Effector memory CD4-positive, alpha-beta T cell (primary cell): ENCODE measurements at regions not wholly inside any gene's neighbourhood (a gene's known extent, or its start where the extent isn't known, plus 50 kb on each side); places are given as distances from the start of the nearest gene placed in this dataset.

Experiments used
- DNase-seq, 3 donors: peaks; one replicate each; pipeline ENCODE4 v3.0.0-alpha.2; 2020
- H3K27ac ChIP-seq: 2 replicates; pipeline ENCODE4 v1.7.0; 2013; ENCODE audit warnings: mild to moderate bottlenecking, low read length, moderate library complexity; ENCODE audit not compliant: insufficient read depth, poor library complexity, severe bottlenecking
- H3K27me3 ChIP-seq: replicated peaks from 2 replicates; pipeline ENCODE4 v1.7.0; 2013; ENCODE audit warnings: mild to moderate bottlenecking, low read length; ENCODE audit not compliant: insufficient read depth, control insufficient read depth, poor library complexity, severe bottlenecking
- H3K36me3 ChIP-seq: 2 replicates; pipeline ENCODE4 v1.7.0; 2013; ENCODE audit warnings: mild to moderate bottlenecking, low read length, moderate library complexity; ENCODE audit not compliant: control insufficient read depth, insufficient read depth
- H3K4me1 ChIP-seq: 2 replicates; pipeline ENCODE4 v1.7.0; 2013; ENCODE audit warnings: low read length, mild to moderate bottlenecking; ENCODE audit not compliant: control insufficient read depth, insufficient read depth, poor library complexity, severe bottlenecking
- H3K4me3 ChIP-seq: 2 replicates; pipeline ENCODE4 v1.7.0; 2013; ENCODE audit warnings: low read length, low read depth, mild to moderate bottlenecking; ENCODE audit not compliant: insufficient read depth, poor library complexity, severe bottlenecking
- H3K9me3 ChIP-seq: 2 replicates; pipeline ENCODE4 v1.7.0; 2013; ENCODE audit warnings: mild to moderate bottlenecking, low read length, moderate library complexity; ENCODE audit not compliant: control insufficient read depth

DNA sequence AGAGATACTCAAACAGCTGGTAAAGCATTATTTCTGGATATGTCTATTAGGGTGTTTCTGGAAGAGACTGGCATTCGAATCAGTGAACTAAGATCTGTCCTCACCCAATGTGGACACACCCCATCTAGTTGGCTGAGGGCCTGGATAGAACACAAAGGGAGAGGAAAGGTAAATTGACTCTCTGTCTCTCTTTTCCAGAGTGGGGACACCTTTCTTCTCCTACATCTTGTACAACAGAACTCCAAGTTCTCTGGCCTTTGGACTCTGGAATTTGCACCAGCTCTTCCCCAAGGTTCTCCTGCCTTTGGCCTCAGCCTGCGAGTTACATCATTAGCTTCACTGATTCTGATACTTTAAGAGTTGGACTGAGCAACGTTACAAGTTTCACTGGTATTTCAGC is 1253.9 kb downstream of the SLC16A7 start:
- H3K9me3 ChIP-seq: no peaks in the 10 kb centered on the region

GRCh38 chr12:60853407-60853806 is 1257.6 kb downstream of the SLC16A7 start:
- no peaks in the 10 kb centered on the region for H3K27me3 ChIP-seq
- H3K9me3 ChIP-seq: no peaks in the 10 kb centered on the region
- H3K36me3 ChIP-seq: no peaks in the 10 kb centered on the region
- no peaks in the 10 kb centered on the region for H3K4me1 ChIP-seq
- H3K27ac ChIP-seq: no peak overlapping the region
- DNase-seq: no peak
- no peak overlapping the region for H3K4me3 ChIP-seq

More for the DNA sequence above, 1253.9 kb downstream of the SLC16A7 start:
- DNase-seq: no peak
- H3K4me3 ChIP-seq: no peak overlapping the region
- no peaks in the 10 kb centered on the region for H3K4me1 ChIP-seq
- H3K27ac ChIP-seq: no peak overlapping the region
- no peaks in the 10 kb centered on the region for H3K36me3 ChIP-seq
- H3K27me3 ChIP-seq: no peaks in the 10 kb centered on the region

DNA sequence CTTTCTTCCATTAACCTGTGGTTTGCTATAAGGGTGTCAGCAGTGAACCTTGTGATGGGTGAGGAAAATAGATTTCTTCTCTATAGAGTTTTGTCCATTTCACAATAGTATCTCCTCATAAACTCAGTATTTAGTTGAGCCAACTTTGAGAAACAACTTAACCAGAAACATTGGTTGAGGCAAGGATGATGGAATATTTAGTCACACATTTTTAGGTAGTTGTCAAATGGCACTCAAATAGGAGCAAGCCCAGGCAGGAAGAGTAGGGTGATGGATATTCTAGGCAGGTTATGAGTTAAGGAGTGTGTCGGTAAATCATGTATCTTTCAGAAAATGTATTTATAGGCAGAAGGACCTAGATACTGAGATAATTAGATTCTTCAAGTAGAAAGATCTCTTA is 1267.6 kb downstream of the SLC16A7 start:
- Histone ChIP-seq H3K9me3 (no peaks in the 10 kb centered on the region), H3K4me3 (no peak overlapping the region), H3K27ac (no peak overlapping the region), H3K36me3 (no peaks in the 10 kb centered on the region), H3K27me3 (no peaks in the 10 kb centered on the region), H3K4me1 (no peaks in the 10 kb centered on the region)
- DNase-seq: no peak

GRCh38 chr12:60872219-60872618 is 1276.4 kb downstream of the SLC16A7 start:
- no peaks in the 10 kb centered on the region for H3K9me3 ChIP-seq
- H3K36me3 ChIP-seq: no peaks in the 10 kb centered on the region
- H3K4me1 ChIP-seq: no peaks in the 10 kb centered on the region
- H3K27ac ChIP-seq: no peak overlapping the region
- no peaks in the 10 kb centered on the region for H3K27me3 ChIP-seq
- DNase-seq: no peak
- H3K4me3 ChIP-seq: no peak overlapping the region

DNA sequence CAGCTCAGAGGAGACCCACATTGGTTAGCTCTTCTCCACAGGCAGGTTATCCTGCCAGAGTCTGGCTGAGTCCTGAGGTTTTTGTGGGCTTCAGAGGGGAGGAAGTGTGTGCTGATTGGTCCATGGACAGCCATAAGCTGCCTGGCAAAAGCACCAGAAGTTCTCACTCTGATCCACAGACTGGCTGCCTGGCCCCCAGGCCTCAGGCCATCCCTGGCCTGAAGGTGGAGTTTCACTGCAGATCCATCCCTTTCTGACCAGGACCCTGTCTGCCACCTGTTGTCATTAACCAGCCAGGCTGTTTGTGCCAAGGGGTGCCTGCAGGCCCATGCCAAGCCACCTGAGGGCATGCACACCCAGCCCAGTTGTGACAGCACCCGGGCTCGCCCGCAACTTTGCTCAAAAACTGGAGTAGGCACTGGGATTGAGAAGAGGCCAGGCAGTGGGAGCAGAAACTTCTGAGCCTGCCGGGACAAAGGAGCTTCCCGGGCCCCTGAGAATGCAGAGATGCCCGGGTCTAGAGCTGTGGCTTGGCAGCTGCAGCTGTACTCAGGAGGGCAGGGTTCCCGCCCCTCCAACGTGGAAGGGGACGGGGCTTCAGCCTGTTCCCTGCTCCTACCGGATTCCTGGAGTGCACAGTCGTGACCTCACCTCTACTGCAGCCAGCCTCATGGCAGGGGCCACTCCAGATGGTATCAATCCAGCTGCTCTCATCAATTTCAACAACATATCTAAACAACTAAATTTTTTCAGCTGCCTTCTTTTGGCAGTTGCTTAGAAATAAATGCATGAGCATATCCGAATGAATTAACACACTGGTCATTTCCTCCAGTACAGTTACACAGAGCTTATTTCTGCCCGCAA is 1277.3 kb downstream of the SLC16A7 start:
- Histone ChIP-seq H3K27me3 (no peaks in the 10 kb centered on the region), H3K4me1 (no peaks in the 10 kb centered on the region), H3K4me3 (no peak overlapping the region), H3K27ac (no peak overlapping the region), H3K36me3 (no peaks in the 10 kb centered on the region), H3K9me3 (no peaks in the 10 kb centered on the region)
- DNase-seq: no peak

DNA sequence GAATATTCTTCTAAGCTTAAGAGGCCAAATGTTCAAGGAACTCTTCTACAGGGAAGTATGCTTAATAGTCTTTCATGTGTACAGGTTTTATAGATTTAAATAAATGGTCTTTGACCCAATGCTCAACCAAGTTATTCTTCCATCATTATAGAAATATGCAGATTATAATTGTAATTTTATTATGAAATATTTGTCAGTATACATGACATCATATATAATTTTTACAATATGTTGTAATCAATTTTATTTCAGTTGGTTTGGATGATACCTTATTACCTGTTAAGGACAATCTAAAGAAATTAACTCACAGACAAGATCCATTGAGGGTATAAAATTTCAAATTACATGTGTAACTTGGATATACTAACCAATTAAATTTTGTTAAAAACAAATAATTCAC is 1278.3 kb downstream of the SLC16A7 start:
- no peaks in the 10 kb centered on the region for H3K4me1 ChIP-seq
- H3K36me3 ChIP-seq: no peaks in the 10 kb centered on the region
- no peaks in the 10 kb centered on the region for H3K9me3 ChIP-seq
- H3K27ac ChIP-seq: no peak overlapping the region
- no peak overlapping the region for H3K4me3 ChIP-seq
- H3K27me3 ChIP-seq: no peaks in the 10 kb centered on the region
- DNase-seq: no peak

- Histone ChIP-seq H3K36me3 (no peaks in the 10 kb centered on the region), H3K4me1 (no peaks in the 10 kb centered on the region), H3K9me3 (no peaks in the 10 kb centered on the region), H3K27ac (no peak overlapping the region), H3K4me3 (no peak overlapping the region), H3K27me3 (no peaks in the 10 kb centered on the region)
- no peak for DNase-seq
These were observed 1325.1 kb downstream of the SLC16A7 start for GRCh38 chr12:60920841-60921495.

DNA sequence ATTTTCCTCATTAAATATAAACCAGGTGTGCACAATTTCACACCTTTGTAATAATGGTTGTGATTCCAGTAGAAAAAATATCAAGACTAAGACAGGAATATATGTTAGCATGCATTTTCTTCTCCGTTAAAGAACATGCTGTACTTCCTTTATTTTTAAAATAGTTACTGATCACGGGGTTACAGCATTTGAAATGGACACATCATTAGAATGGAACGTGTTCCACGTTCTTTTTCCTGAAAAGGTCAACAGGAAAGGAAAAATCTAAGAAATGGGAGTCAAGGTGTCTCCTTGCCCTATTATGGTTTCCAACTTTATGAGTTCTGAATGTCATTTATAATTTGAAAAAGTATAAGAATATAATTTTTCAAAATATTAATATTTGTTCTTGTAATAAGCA is 1325.7 kb downstream of the SLC16A7 start:
- H3K36me3 ChIP-seq: no peaks in the 10 kb centered on the region
- DNase-seq: no peak
- no peaks in the 10 kb centered on the region for H3K27me3 ChIP-seq
- no peak overlapping the region for H3K4me3 ChIP-seq
- H3K27ac ChIP-seq: no peak overlapping the region
- H3K9me3 ChIP-seq: no peaks in the 10 kb centered on the region
- H3K4me1 ChIP-seq: no peaks in the 10 kb centered on the region

GRCh38 chr12:60926256-60926655 is 1330.4 kb downstream of the SLC16A7 start:
- H3K36me3 ChIP-seq: no peaks in the 10 kb centered on the region
- no peak overlapping the region for H3K4me3 ChIP-seq
- H3K4me1 ChIP-seq: no peaks in the 10 kb centered on the region
- no peaks in the 10 kb centered on the region for H3K27me3 ChIP-seq
- H3K9me3 ChIP-seq: no peaks in the 10 kb centered on the region
- H3K27ac ChIP-seq: no peak overlapping the region
- no peak for DNase-seq

GRCh38 chr12:60930151-60930550 is 1330.1 kb upstream of the USP15 start:
- Histone ChIP-seq H3K27me3 (no peaks in the 10 kb centered on the region), H3K36me3 (no peaks in the 10 kb centered on the region), H3K27ac (no peak overlapping the region), H3K4me3 (no peak overlapping the region), H3K9me3 (no peaks in the 10 kb centered on the region), H3K4me1 (no peaks in the 10 kb centered on the region)
- DNase-seq: no peak
